Neural cell (in vitro differentiated cells): ENCODE measurements at regions not wholly inside any gene's neighbourhood (a gene's known extent, or its start where the extent isn't known, plus 50 kb on each side); places are given as distances from the start of the nearest gene placed in this dataset.

Experiments used
- H2AFZ ChIP-seq: fragments of 200-600, 300-800 bp; sonication (generic), shearing (Covaris generic); 2 replicates; pipeline ENCODE4 v1.6.0; 2014; ENCODE audit warnings: low read depth, mild to moderate bottlenecking, antibody characterized with exemption, low read length, moderate library complexity
- H3F3A ChIP-seq: fragments of 200-600 bp; shearing (Covaris generic); 2 replicates; pipeline ENCODE4 v1.6.1; 2016; ENCODE audit warnings: mild to moderate bottlenecking, moderate library complexity, mixed read lengths, antibody characterized with exemption, low read length; ENCODE audit not compliant: insufficient read depth, poor library complexity, severe bottlenecking
- H3K27ac ChIP-seq: fragments of 200-600, 300-800 bp; sonication (generic), shearing (Covaris generic); 2 replicates; pipeline ENCODE4 v1.5.1; 2014; ENCODE audit warnings: mild to moderate bottlenecking, low read length, moderate library complexity
- H3K27me3 ChIP-seq: fragments of 300-800, 200-600 bp; sonication (generic), shearing (Covaris generic); 2 replicates; pipeline ENCODE4 v1.6.0; 2014; ENCODE audit warnings: mild to moderate bottlenecking, low read depth, low read length, moderate library complexity; ENCODE audit not compliant: insufficient read depth
- H3K36me3 ChIP-seq: fragments of 300-800, 200-600 bp; sonication (generic), shearing (Covaris generic); 2 replicates; pipeline ENCODE4 v1.5.1; 2014; ENCODE audit warnings: mild to moderate bottlenecking, antibody characterized with exemption, low read length, moderate library complexity; ENCODE audit not compliant: insufficient read depth
- H3K4me2 ChIP-seq: fragments of 300-800, 200-600 bp; sonication (generic), shearing (Covaris generic); 2 replicates; pipeline ENCODE4 v1.6.0; 2014; ENCODE audit warnings: mild to moderate bottlenecking, low read length
- H3K4me3 ChIP-seq: fragments of 300-800, 200-600 bp; sonication (generic), shearing (Covaris generic); 2 replicates; pipeline ENCODE4 v1.5.1; 2014; ENCODE audit warnings: mild to moderate bottlenecking, low read length, moderate library complexity
- H3K79me2 ChIP-seq: fragments of 200-600 bp; shearing (Covaris generic); replicated peaks from 2 replicates; pipeline ENCODE4 v1.6.0; 2014; ENCODE audit warnings: mild to moderate bottlenecking, low read length, moderate library complexity; ENCODE audit not compliant: insufficient read depth
- H3K9ac ChIP-seq: fragments of 300-800, 200-600 bp; sonication (generic), shearing (Covaris generic); 2 replicates; pipeline ENCODE4 v1.6.1; 2016; ENCODE audit warnings: mild to moderate bottlenecking, low read length, mixed read lengths
- H3K9me2 ChIP-seq: fragments of 200-600 bp; shearing (Covaris generic); 2 replicates; pipeline ENCODE4 v1.6.1; 2016; ENCODE audit warnings: mild to moderate bottlenecking, low read length, mixed read lengths; ENCODE audit not compliant: insufficient read depth
- H3K9me3 ChIP-seq: fragments of 200-600, 300-800 bp; sonication (generic), shearing (Covaris generic); 2 replicates; pipeline ENCODE4 v1.6.1; 2016; ENCODE audit warnings: mild to moderate bottlenecking, mixed run types, low read length, moderate library complexity, mixed read lengths
- H4K20me1 ChIP-seq: fragments of 200-600 bp; shearing (Covaris generic); 2 replicates; pipeline ENCODE4 v1.6.1; 2016; ENCODE audit warnings: mild to moderate bottlenecking, mixed run types; ENCODE audit not compliant: insufficient read depth
- EP300 ChIP-seq: fragments of 450-650 bp; conservative IDR thresholded peaks from 2 replicates; pipeline ENCODE4 v1.6.1; 2014; ENCODE audit warnings: antibody characterized with exemption, mild to moderate bottlenecking, moderate library complexity; ENCODE audit not compliant: poor library complexity, severe bottlenecking
- EZH2 ChIP-seq: fragments of 200-600, 300-800 bp; shearing (Covaris generic), sonication (generic); IDR thresholded peaks from 2 replicates; pipeline ENCODE4 v1.6.1; 2014; ENCODE audit warnings: antibody characterized with exemption, low read length, borderline replicate concordance, mild to moderate bottlenecking; ENCODE audit not compliant: insufficient read depth, poor library complexity, severe bottlenecking
- MXI1 ChIP-seq: fragments of 450-650 bp; conservative IDR thresholded peaks from 2 replicates; pipeline ENCODE4 v1.6.1; 2014; ENCODE audit warnings: antibody characterized with exemption, mild to moderate bottlenecking; ENCODE audit not compliant: poor library complexity, severe bottlenecking
- POLR2AphosphoS5 ChIP-seq: IDR thresholded peaks from 2 replicates; pipeline ENCODE4 v1.6.1; 2012
- RAD21 ChIP-seq: fragments of 450-650 bp; conservative IDR thresholded peaks from 2 replicates; pipeline ENCODE4 v1.6.1; 2014; ENCODE audit warnings: antibody characterized with exemption, mild to moderate bottlenecking, moderate library complexity
- REST ChIP-seq: IDR thresholded peaks from 2 replicates; pipeline ENCODE4 v1.6.1; 2012; ENCODE audit warnings: borderline replicate concordance
- SMC3 ChIP-seq: fragments of 450-650 bp; conservative IDR thresholded peaks from 2 replicates; pipeline ENCODE4 v1.6.1; 2014; ENCODE audit warnings: antibody characterized with exemption, mild to moderate bottlenecking, moderate library complexity; ENCODE audit not compliant: poor library complexity
- TAF1 ChIP-seq: IDR thresholded peaks from 2 replicates; pipeline ENCODE4 v1.6.1; 2012; ENCODE audit warnings: low read depth
- TF ChIP-seq, protein P1 (sequence below): fragments of 450-650 bp; IDR thresholded peaks from 2 replicates; pipeline ENCODE4 v1.5.1; 2014; ENCODE audit warnings: antibody characterized with exemption, mild to moderate bottlenecking, moderate library complexity; ENCODE audit not compliant: poor library complexity, severe bottlenecking

GRCh38 chr13:106369858-106370257 lies 165.6 kb downstream of the EFNB2 start:
- TF ChIP-seq EZH2: no peak
- no peak for TF ChIP-seq MXI1
- TF ChIP-seq POLR2AphosphoS5: no peak
- TF ChIP-seq REST: no peak
- TF ChIP-seq TAF1: no peak
- TF ChIP-seq RAD21: no peak
- TF ChIP-seq, protein P1, sequence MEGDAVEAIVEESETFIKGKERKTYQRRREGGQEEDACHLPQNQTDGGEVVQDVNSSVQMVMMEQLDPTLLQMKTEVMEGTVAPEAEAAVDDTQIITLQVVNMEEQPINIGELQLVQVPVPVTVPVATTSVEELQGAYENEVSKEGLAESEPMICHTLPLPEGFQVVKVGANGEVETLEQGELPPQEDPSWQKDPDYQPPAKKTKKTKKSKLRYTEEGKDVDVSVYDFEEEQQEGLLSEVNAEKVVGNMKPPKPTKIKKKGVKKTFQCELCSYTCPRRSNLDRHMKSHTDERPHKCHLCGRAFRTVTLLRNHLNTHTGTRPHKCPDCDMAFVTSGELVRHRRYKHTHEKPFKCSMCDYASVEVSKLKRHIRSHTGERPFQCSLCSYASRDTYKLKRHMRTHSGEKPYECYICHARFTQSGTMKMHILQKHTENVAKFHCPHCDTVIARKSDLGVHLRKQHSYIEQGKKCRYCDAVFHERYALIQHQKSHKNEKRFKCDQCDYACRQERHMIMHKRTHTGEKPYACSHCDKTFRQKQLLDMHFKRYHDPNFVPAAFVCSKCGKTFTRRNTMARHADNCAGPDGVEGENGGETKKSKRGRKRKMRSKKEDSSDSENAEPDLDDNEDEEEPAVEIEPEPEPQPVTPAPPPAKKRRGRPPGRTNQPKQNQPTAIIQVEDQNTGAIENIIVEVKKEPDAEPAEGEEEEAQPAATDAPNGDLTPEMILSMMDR: no peak
- no peak for TF ChIP-seq EP300
- TF ChIP-seq SMC3: no peak
- no peak overlapping the region for H3K27ac ChIP-seq
- H3K4me2 ChIP-seq: no peak overlapping the region
- H3K9me3 ChIP-seq: no peaks in the 10 kb centered on the region
- H3K4me3 ChIP-seq: no peak overlapping the region
- H3K36me3 ChIP-seq: no peaks in the 10 kb centered on the region
- no peaks in the 10 kb centered on the region for H4K20me1 ChIP-seq
- H3F3A ChIP-seq: no peaks in the 10 kb centered on the region
- no peaks in the 10 kb centered on the region for H3K27me3 ChIP-seq
- H2AFZ ChIP-seq: no peak overlapping the region
- H3K79me2 ChIP-seq: no peaks in the 10 kb centered on the region
- H3K9ac ChIP-seq: no peak overlapping the region
- H3K9me2 ChIP-seq: no peaks in the 10 kb centered on the region

DNA sequence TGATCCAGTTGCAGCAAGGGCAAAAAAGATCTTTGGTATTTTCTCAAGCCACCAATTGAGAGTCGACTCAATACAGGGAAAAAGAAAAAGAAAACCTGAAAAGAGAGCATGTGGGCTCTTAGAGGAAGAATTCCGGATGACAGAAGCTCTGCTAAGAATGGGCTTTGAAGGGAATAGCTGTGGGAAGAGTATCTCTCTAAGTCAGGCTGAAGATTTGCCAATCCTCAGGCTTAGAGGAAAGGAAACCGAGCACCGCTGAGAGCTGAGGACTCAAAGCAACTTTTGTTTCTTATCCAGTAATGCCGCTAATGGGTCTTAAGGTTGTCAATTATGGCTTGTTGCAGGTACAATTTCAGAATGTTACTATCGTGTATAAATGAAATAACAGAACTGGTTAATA lies 166.4 kb downstream of the EFNB2 start:
- Histone ChIP-seq H3K27me3 (no peaks in the 10 kb centered on the region), H3K4me2 (no peak overlapping the region), H3K27ac (no peak overlapping the region), H3K9me2 (no peaks in the 10 kb centered on the region), H4K20me1 (no peaks in the 10 kb centered on the region), H3K4me3 (no peak overlapping the region), H3K79me2 (no peaks in the 10 kb centered on the region), H2AFZ (no peak overlapping the region), H3K36me3 (no peaks in the 10 kb centered on the region), H3K9me3 (no peaks in the 10 kb centered on the region), H3F3A (no peaks in the 10 kb centered on the region), H3K9ac (no peak overlapping the region)
- no peak for TF ChIP-seq TAF1
- TF ChIP-seq, protein P1: no peak
- TF ChIP-seq MXI1: no peak
- TF ChIP-seq REST: no peak
- TF ChIP-seq SMC3: no peak
- no peak for TF ChIP-seq EZH2
- TF ChIP-seq POLR2AphosphoS5: no peak
- no peak for TF ChIP-seq RAD21
- TF ChIP-seq EP300: no peak
